ENCODE measurements at regions not wholly inside any gene's neighbourhood (a gene's known extent, or its start where the extent isn't known, plus 50 kb on each side); places are given as distances from the start of the nearest gene placed in this dataset.
"Not testable (repeated sequence)": the region's sequence is repeated elsewhere in the genome, so short reads cannot be mapped to it uniquely, and the experiment has no call there.

- DNase-seq: not testable (repeated sequence)
Measured at GRCh38 chr9:41367301-41367700, 178.2 kb upstream of the ZNG1F start.

- DNase-seq: not testable (repeated sequence)
Measured at GRCh38 chr9:41361790-41362189, 172.7 kb upstream of the ZNG1F start.

- peak; percentile 48 for DNase-seq
Measured at GRCh38 chr9:41359116-41359515, 170.0 kb upstream of the ZNG1F start.

GRCh38 chr9:41358682-41359081 lies 169.6 kb upstream of the ZNG1F start:
- DNase-seq: peak; percentile 86

GRCh38 chr9:41357918-41358404 lies 168.8 kb upstream of the ZNG1F start:
- DNase-seq: not testable (repeated sequence)

DNA sequence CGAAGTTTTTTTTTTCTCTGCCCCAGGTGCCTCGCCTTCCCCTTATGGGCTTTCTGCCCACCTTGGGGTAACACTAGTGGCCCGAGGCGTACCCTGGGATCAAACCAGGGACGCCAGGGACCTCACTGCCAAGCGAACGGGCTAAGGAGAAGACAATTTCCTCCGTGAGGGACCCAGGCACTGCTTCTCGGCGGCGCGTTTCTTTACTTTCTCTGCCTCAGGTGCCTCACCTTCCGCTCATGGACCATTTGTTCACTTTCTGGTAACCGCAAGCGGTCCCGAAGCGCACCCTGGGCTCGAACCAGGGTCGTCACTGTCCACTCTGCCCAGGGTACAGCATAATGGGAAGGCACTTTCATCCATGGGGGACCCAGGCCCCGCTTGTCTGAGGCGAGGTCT lies 168.2 kb upstream of the ZNG1F start:
- DNase-seq: not testable (repeated sequence)

- peak; percentile 69 for DNase-seq
Measured at GRCh38 chr9:41356588-41357349, 167.7 kb upstream of the ZNG1F start.

- DNase-seq: not testable (repeated sequence)
Measured at GRCh38 chr9:41355712-41356450, 166.8 kb upstream of the ZNG1F start.

- DNase-seq: not testable (repeated sequence)
Measured at GRCh38 chr9:41354978-41355377, 165.9 kb upstream of the ZNG1F start.

DNA sequence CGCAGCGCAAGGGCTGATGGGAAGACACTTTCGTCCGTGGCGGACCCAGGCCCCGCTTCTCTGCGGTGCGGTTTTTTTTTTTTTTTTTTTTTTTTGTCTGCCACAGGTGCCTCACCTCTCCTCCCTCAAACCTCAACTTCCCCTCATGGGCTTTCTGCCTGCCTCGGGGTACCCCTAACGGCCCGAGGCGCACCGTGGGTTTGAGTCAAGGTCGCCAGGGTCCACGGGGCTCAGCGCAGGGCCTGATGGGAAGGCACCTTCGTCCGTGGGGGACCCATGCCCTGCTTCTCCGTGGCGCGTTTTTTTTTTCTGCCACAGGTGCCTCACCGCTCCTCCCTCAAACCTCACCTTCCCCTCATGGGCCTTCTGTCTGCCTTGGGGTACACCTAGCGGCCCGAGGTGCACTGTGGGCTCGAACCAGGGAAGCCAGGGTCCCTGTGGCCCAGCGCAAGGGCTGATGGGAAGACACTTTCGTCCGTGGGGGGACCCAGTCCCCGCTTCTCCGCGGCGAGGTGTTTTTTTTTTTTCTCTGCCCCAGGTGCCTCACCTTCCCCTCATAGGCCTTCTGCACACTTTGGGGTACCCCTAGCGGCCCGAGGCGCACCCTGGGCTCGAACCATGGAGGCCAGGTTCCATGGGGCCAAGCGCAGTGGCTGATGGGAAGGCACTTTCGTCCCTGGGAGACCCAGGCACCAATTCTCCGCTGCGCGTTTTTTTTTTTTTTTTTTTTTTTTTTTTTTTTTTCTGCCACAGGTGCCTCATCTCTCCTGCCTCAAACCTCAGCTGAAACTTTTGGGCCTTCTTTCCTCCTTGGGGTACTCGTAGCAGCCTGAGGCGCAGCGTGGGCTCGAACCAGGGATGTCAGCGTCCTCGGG lies 165.2 kb upstream of the ZNG1F start:
- DNase-seq: not testable (repeated sequence)

- not testable (repeated sequence) for DNase-seq
Measured at GRCh38 chr9:41353026-41353425, 163.9 kb upstream of the ZNG1F start.

GRCh38 chr9:41352390-41352789 lies 163.3 kb upstream of the ZNG1F start:
- DNase-seq: not testable (repeated sequence)

GRCh38 chr9:41347893-41348292 lies 158.8 kb upstream of the ZNG1F start:
- DNase-seq: not testable (repeated sequence)

GRCh38 chr9:41332562-41332961 lies 143.4 kb upstream of the ZNG1F start:
- not testable (repeated sequence) for DNase-seq

DNA sequence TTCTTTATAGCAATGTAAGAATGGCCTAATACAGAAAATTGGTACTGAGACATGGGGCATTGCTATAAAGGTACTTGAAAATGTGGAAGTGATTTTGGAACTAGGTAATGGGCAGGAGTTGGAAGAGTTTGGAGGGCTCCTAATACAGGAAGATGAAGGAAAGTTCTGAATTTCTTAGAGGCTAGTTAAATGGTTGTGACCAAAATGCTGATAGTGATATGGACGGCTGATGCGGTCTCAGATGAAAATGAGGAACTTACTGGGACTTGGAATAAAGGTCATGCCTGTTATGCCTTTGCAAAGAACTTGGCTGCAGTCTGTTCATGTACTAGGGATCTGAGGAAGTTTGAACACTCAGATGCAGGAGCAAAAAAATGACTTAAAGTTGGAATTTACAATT lies 132.2 kb upstream of the ZNG1F start:
- not testable (repeated sequence) for DNase-seq

- not testable (repeated sequence) for DNase-seq
Measured at GRCh38 chr9:41308953-41309352, 119.8 kb upstream of the ZNG1F start.

GRCh38 chr9:41285744-41286143 lies 96.6 kb upstream of the ZNG1F start:
- DNase-seq: not testable (repeated sequence)

DNA sequence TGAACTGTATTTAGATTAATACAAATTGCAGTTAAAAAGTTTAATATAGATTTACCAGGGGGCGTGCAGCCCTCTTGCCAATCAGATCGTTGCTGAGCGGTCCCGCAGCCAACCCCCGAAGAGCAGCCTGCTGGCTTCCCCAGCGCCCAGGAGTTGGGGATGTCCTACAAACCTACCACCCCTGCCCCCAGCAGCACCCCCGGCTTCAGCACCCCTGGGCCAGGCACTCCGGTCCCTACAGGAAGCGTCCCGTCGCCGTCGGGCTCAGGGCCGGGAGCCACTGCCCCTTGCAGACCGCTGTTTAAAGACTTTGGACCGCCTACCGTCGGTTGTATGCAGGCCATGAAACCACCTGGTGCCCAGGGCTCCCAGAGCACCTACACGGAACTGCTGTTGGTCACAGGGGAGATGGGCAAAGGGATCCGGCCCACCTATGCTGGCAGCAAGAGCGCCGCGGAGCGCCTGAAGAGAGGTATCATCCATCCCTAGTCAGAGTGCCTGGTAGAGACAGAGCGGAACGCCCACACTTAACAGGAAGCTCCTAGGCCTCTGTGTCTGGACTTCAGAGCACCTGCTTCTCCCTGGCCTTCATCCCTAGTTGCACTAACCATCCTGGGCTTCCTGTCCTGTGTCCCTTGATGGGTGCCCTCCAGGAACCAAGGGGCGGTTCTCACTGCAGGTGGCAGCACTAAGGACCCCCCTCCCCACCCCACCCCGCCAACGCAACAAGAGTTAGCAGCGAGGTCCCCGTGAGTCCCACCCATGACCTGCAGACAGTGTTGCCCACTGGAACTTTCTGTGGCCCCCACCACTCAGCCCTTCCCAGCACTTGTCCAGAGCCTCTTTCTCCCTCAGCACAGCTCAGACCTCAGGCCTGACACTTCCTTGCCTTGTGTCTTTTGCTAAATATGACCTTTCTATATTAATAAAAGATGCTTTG lies 91.5 kb upstream of the ZNG1F start:
- not testable (repeated sequence) for DNase-seq

DNA sequence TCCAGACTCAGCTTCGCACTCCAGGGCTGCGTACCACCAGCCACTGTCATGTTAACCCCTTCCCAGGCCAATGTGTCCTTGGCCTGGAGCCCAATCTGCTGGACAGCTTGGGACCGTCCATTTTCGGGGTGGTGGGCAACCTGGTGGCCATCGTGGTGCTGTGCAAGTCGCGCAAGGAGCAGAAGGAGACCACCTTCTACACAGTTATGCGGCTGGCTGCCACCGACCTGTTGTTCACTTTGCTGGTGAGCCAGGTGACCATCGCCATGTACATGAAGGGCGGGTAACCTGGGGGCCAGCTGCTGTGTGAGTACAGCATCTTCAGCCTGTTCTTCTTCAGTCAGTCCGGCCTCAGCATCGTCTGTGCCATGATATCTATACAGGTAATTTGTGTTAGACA lies 90.3 kb upstream of the ZNG1F start:
- DNase-seq: not testable (repeated sequence)

DNA sequence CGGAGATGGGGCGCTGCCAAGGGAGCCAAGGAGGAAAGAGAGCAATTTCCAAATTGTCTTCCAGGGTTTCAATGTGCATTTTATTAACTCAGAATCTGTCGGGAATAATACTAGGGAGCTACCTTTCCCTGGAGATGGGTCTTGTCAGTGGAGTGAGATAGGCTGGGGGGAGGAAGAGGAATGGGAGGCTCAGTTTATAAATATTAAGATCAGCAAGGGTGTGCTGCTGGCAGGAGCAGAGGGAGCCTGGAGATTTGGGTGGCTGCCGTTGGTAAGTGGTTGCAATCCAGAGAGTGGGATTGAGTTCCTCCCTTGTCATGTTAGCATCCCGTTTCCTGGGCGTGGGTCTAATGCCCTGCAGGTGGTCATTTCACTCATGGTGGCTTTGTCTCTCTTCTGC lies 89.9 kb upstream of the ZNG1F start:
- DNase-seq: not testable (repeated sequence)
